Left colon (tissue), 2 donors: ENCODE measurements at regions not wholly inside any gene's neighbourhood (a gene's known extent, or its start where the extent isn't known, plus 50 kb on each side); places are given as distances from the start of the nearest gene placed in this dataset.
"Not testable (repeated sequence)": the region's sequence is repeated elsewhere in the genome, so short reads cannot be mapped to it uniquely, and the experiment has no call there.

Experiments used
- ATAC-seq: fragments of 200-7000 bp; cut with Tn5 transposase; one replicate; pipeline ENCODE4 v1.9.1; 2020; ENCODE audit warnings: mild to moderate bottlenecking, moderate library complexity
- DNase-seq, 2 donors: peaks; one replicate each; pipeline ENCODE4 v3.0.0-alpha.2; 2020
- intact Hi-C, 2 donors: fragments of 100-400 bp; cut with DNase I in 1 of 2; cut with micrococcal nuclease in 1 of 2; formaldehyde crosslinking; loops; one replicate each; pipeline versions ENCODE4 v1.11.2 to v1.14.0; 2022; cut with DNase I, micrococcal nuclease
- donor health status: DM: no; HTN: no; CAD: no.
- donor health status: DM: yes; HTN: yes; CAD: no.

DNA sequence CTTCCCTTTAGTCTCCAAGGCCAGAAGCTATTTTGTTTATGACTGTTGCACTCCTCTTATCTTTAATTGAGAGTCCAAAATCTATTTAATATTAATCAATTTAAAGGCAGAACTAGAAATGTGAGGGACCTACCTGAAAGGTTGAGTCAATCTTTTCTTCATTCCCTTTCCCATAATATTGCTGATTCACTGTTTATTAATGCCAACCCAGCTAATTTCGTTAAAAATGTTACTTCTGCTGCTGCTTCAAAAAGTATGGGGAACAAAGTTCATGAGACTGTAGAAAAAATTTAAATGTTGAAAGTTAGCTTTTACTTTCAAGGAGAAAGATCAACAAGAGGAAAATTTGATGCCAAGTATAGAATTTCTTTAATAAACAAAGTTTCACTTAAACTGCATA, 365.3 kb downstream of the TENT5A start:
- ATAC-seq (no peak), DNase-seq (no peak)
- intact Hi-C loops, result no loop called here

DNA sequence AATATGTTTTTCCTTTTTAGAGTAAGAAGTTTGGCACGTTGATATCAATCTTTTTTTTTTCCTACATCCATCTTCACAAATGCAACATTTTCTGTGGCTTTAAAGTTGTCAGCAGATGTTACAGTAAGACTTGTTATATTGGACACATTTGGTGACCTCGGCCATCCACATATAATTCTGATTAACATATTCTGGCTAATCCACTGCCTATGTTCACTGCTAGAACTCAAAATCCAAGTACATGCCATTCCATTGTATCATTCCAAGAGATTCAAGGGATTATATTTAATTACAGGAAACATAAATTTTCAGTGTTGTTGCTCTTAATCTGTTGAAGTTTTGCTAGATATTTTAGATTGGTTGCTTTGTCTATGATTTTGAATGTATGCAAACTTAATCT, 367.6 kb downstream of the TENT5A start:
- DNase-seq (no peak), ATAC-seq (no peak)
- intact Hi-C loops, result no loop called here

DNA sequence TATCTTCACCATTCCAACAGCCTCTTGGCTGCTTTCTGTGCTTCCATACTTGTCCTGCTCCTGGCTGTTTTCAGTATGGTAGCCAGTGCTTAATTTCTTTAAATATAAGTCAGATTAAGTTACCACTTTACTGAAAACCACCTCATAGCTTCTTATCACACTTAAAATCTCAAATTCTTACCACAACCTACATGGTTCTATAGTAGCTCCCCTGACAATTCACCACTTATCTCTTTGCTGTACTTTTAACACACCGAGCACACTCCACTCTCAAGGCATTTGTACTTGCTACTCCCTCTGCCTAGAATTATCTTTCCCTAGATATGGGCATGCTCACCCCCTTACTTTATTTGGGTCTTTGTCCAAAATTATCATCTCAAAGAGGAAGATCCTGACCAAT, 369.0 kb downstream of the TENT5A start:
- DNase-seq, result no peak
- intact Hi-C loops, result no loop called here
- no peak for ATAC-seq

DNA sequence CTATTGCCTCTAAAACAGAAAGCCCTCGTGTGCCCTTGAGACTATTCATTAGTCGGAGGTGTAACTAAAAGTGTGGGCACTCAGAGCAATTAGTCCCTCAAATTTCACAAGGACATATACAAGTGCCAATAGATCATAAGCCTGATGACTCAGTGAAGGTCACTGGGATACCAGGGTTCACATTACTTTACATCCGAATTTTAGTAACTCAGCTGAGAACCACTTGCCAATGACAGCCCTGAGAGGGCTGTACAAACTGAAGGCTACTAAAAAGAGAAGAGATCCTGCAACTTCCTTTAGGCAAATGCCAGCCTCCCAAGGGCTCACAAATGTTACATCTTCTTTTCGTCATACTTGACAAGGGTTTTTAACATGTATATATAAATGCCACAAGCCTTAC, 369.6 kb downstream of the TENT5A start:
- DNase-seq (no peak), ATAC-seq (no peak)
- intact Hi-C loops, result no loop called here

DNA sequence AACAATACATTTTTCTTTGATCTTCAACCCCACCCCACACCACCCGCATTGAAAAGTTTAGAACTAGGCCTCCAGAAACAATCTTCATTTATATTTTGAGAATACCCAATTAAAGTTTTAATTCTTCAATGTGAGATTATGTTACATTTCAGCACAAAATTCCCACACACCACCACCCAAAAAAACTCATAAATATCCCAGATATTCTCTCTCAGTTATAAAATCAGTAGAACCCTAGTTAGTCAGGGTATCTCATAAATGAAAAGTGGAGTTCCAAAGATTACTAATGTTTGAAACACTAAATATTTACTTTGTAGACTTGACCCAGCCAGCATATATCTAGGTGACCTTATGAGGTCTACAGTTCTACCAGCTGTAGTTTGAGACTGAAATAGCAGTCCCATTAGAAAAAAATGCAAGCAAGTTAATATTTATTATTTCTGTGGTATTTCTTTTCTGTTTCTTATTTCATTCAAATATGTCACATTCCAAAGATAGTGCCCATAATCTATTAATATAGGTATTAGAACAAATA, 371.0 kb downstream of the TENT5A start:
- intact Hi-C loops, result no loop called here
- no peak for DNase-seq
- ATAC-seq, result no peak

DNA sequence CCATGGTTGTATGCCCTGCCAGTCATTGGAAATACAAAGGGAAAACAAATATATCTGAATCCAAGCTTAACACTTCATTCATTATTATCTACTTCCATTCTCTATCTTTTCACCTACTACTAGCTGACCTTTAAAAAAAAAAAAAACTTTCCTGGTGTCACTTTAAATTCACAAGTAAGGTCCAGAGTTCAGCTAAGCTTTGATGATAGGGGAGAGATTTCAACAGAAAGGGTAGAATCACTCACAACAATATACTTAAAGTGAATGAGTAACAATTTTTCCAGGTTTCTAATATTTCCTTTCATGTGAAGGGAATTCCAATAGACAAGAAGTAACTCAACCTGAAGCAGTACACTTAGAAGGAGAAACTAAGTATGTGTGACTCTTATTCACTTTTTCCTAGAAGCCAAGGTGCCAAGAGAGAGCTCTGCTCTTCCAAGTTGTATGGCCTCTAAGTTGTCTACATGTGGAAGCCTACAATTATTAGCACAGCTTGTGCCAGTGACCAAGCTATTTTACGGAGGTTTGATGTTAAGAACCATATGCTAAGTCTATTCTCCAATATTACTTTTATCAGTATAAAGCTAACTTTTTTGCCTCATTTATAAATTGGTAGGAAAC, 371.7 kb downstream of the TENT5A start:
- DNase-seq (no peak), ATAC-seq (no peak)
- intact Hi-C loops, result no loop called here

DNA sequence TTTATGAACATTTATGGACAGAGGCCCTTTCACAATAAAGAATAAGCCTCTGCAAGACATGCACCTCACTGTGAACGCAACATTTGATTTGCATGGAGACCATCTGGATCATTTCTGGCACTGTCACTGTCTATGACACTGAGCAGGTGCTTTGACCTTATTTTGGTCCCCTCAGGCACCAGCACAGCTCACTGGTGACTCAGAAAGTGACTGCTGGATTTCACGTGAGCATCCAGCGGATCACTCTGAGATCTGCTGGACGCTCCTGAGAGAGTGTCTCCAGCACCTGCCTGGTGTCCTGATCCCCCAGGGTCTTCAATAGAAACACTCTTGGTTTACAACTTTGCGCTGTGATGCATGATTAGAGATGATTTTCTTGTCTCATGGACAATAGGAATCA, 375.7 kb downstream of the TENT5A start:
- DNase-seq (no peak), ATAC-seq (no peak)
- intact Hi-C loops, result no loop called here

DNA sequence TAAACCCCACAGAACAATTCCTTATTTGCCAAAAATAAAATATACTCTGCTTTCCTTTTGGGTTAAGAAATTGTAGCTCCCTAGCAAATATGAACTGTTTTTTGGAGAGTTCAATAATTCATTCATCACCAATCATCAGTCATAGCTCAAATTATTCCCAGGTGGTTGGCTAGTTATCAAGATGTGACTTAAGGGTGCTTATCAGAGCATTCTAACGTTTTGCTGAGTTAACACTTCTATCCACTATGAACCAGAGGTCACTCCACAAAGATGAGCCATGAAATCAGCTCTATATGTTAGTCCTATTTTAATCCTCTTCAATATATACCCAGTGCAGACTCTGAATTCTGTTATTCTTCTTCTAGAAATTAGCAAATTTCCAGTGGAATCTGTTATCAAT, 379.1 kb downstream of the TENT5A start:
- intact Hi-C loops, result no loop called here
- ATAC-seq (no peak), DNase-seq (no peak)

DNA sequence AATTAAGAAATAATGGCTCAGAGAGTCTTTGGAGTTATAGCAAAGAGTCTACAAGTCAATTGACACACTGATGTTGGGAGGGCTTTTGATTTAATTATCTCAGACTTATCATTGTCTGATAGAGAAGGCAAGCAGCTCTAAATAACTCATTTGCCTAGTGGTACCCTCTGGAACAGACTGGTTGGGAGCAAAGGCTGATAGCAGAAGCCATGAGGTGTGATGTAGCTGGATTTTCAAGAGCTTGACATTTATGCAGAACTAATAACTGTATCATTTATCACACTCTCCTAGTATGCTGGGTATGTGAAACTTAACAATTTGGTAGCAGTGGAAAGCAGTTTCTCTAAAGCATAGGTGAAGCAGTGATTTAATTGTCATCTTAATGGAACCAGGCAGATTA, 380.6 kb downstream of the TENT5A start:
- DNase-seq, result no peak
- ATAC-seq, result no peak
- intact Hi-C loops, result no loop called here

DNA sequence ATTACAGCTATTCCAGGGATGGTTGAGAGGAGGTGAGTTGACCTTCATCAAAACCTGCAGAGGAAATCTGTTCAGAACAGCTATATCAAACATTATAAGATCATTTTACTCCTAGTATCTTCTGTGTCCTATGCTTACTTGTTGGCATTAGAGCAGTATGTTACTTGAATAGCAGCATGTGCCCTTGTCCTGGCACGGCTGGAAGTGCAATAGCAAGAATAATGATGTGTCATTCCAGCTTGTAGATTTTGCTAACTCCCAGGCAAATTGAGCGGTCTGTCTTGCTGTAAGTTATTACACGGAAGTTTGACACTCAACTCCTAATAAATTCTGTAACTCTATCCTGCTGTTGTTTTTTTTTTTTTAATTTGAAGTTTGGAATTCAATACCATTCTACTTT, 385.5 kb downstream of the TENT5A start:
- DNase-seq, result no peak
- intact Hi-C loops, result no loop called here
- ATAC-seq, result no peak

DNA sequence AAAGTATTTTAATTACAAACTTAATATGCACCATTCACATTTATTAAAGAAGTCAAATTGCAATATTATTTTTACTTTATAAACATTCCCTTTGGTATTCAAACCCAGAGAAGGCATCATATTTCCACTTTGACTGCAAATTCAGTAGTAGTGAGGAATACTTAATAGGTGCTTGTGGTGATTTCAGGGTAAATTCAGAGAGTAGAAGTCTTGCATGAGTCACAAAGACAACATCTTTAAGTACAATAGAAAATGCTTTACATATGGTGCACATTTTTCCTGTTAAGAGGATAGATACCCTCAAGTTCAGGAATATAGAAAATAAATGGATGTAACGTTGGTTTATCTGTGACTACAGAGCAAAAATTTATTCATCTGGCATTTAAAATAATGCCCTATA, 390.2 kb downstream of the TENT5A start:
- intact Hi-C loops, result no loop called here
- no peak for ATAC-seq
- DNase-seq, result no peak

DNA sequence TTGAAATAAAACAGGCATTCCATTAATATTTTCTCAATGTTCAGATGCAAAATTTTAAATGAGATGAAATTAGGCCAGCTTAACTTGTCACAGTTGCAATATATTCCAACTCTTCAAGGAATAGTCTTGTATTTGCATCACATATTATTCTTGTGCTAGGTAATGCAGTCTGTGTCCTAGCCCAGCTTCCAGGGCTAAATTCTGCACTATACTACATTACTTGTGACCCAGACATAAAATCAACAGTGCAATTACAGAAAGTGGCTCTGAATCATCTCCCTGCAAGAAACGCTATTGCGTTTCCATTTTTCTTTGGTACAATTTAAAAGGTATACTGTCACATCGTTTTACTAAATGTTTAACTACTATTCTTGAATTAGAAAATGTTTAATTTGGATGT, 399.2 kb downstream of the TENT5A start:
- intact Hi-C loops, result no loop called here
- ATAC-seq (no peak), DNase-seq (no peak)

DNA sequence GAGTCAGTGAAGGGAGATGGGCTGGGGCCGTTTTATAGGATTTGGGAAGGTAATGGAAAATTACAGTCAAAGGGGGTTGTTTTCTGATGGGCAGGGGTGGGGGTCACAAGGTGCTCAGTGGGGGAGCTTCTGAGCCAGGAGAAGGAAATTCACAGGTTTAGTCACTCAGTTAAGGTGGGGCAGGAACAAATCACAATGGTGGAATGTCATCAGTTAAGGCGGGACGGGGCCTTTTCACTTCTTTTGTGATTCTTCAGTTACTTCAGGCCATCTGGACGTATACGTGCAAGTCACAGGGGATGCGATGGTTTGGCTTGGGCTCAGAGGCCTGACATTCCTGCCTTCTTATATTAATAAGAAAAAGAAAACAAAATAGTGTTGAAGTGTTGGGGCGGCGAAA, 408.5 kb downstream of the TENT5A start:
- ATAC-seq, intact Hi-C loops, DNase-seq: not testable (repeated sequence)

DNA sequence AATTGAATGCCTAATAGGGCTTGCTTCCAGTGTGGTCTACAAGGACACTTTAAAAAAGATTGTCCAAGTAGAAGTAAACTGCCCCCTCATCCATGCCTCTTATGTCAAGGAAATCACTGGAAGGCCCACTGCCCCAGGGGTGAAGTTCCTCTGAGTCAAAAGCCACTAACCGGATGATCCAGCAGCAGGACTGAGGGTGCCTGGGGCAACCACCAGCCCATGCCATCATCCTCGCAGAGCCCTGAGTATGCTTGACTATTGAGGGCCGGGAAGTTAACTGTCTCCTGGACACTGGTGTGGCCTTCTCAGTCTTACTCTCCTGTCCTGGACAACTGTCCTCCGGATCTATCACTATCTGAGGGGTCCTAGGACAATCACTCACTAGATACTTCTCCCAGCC, 411.5 kb downstream of the TENT5A start:
- no peak for DNase-seq
- intact Hi-C loops, result no loop called here
- ATAC-seq, result no peak

DNA sequence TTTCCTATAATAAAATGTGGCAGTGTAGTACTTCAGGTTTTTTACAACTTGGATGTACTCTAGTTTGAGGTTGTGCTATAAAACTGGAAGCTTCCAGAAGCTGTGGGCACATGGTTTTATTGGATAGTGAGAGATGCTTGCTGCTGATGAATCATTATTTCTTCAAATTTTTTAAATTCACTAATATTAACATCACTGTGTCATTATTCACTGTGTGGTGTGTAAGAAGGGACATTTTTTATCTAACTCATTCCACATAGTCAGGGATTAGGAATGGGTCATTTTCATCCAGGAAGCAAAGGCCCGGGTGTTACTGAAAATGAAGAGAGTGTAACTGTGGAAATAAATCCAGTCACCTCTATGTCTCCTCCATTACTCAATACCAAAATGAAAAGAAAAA, 421.0 kb downstream of the TENT5A start:
- DNase-seq, result no peak
- intact Hi-C loops, result no loop called here
- no peak for ATAC-seq

DNA sequence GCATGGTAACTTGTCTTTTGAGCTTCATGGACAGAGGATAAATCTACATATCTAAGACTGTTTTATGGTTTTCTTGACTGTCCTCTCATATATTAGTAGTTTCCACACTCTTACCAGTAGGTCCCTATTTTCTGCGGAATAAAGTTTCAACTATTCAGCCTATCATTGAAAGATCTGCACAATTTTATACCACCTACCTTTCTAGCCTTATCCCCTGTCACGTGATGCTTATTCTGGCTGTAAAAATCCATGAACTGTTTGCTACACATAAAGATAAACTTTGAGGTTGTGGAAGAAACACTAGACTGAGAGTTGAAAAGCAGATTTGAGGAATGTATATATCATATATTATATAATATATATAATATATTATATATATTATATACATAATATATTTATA, 423.8 kb downstream of the TENT5A start:
- intact Hi-C loops, result no loop called here
- DNase-seq, result no peak
- no peak for ATAC-seq

DNA sequence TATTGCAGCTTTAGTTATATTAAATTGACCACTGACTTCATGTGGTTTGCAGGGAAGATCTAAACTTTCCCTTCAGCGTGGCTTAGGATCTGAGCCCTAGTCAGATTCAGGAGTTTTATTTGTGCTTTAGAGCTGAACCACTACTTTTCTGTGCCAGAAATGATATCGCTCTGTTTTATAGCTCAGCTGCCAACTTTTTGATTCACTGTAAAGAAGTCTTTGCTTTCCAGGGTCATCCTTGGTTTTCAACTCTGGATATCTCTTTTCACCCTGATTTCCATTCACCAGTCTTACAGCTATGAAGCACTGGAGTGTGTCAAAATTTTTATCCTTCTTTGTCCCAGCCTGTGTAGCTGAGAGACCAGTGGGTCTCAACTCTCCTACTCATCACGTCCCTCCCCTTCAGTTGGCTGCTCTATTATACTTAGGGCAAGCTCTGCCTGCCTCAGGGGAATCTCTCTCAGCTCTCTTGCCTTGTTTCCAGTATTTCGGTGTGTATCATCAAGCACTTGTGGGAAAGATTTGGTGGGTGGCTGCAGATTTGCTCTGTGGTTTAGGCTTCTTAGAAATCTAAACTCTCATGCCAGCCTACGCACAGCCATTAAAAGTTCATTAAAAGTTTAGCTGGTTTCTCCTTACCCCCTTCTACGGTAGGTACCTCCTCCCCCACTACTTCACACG, 425.5 kb downstream of the TENT5A start:
- ATAC-seq, result no peak
- intact Hi-C loops, result no loop called here
- DNase-seq, result no peak

DNA sequence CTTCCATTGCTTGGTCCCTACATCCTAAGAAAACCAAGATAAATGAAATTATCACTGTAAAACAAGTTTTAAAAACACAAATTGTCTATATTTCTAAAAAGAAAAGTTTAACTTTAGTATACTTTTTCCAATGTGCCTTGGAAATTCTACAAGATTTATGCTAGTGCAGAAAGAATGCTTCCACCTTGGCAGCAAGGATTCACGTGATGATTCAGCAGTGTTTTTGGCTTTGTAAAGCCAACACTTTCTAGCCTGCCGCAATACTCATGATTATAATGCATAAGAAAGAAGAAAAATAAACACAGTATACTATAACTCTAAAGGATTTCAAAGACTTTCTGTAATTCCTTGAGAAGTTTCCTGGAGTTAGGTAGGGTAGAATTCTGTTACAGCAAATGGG, 442.7 kb downstream of the TENT5A start:
- intact Hi-C loops, result no loop called here
- ATAC-seq (no peak), DNase-seq (no peak)

DNA sequence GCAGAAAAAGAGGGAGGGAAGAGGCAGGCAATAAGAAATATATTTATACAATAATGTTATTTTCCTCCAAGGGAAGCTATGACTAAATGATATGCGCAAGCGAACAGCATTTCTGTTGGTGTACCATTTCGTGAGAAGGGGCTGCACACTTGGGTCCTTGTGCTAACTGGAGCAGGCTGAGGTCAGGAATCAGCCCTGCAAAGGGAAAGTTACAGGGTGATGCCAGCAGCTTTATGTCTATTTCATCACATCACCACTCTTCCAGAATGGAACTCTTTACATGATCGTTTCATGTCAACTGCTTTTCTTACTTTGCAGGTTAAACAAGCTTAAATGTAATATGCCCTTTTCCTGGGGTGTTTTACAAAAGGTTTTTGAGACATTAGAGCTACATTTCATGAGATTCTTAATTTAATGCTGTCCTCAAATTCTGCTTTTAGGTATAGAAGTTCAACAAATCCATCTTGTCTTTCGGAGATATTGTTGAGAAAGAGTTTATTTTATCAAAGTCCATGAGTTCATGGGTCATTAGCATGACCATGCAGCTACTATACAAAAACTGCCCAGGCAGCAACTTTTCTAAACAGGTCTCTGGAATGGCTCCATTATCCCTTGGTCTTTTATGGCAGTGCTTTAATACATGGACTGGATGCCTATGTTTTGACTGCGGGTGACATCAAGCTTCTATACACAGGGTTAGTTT, 443.8 kb downstream of the TENT5A start:
- intact Hi-C loops, result no loop called here
- DNase-seq, result no peak
- ATAC-seq, result no peak

DNA sequence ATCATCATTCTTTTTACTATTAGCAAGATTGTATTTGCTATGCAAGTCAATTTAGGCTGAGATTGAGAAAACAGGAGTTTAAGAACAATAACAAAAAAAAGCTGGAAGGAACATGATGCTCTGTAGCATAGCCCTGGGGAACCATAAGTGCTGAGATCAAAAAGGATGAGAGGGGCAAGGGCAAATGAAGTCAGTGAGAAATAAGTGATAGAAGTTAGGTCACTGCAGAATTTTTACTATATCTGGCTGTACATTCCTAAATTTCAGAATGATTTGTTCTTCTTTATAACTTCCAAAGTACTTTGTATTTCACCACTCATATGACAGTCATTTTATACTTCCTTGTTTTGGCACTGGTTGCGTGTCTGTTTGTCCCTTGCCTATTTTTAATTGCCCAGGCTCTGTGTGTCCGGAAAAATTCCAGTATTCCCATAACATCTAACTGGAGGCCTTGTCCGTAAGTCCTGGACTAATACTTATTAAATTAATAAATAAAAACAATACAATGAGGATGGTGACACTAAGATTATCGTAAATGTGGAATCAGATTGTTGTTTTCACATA, 444.7 kb downstream of the TENT5A start:
- intact Hi-C loops, result no loop called here
- no peak for ATAC-seq
- DNase-seq, result no peak
